SK-N-SH treated with all-trans-retinoic acid at 6 μM for 48 hours (cell line): ENCODE measurements at regions not wholly inside any gene's neighbourhood (a gene's known extent, or its start where the extent isn't known, plus 50 kb on each side); places are given as distances from the start of the nearest gene placed in this dataset.

Experiments used
- ARNTL ChIP-seq: fragments of 450-650 bp; formaldehyde crosslinking; IDR thresholded peaks from 2 replicates; pipeline ENCODE4 v1.5.0; 2020; ENCODE audit warnings: low read depth, mild to moderate bottlenecking, moderate library complexity, borderline replicate concordance
- RARB ChIP-seq: fragments of 250-450 bp; sonication (Bioruptor Pico); IDR thresholded peaks from 2 replicates; pipeline ENCODE4 v1.8.0; 2021; ENCODE audit warnings: mild to moderate bottlenecking, moderate library complexity
- TF ChIP-seq, protein P1 (sequence below): fragments of 250-450 bp; sonication (Bioruptor Pico); IDR thresholded peaks from 2 replicates; pipeline ENCODE4 v1.8.0; 2021; ENCODE audit warnings: low read depth, mild to moderate bottlenecking, moderate library complexity, borderline replicate concordance

DNA sequence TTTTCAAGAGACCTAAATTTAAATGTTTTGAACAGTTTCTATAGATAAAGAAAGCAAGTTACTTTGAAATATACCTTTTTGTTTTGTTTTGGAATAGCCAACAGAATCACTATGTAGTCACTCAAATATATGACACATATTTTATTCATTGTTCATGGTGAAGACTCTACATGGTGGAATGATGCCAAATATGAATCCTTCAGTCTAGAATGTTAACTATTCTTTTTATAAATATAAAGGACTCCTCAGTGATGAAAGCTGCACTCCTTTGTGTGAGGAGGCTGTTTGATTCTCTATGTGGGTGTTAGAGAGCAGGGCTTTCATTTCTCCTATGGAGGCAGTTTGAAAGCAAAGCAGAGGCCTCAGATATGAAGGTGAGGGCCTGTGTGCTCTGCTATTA, 396.4 kb upstream of the LRRTM1 start:
- no peak for TF ChIP-seq RARB (CRISPR knock-in tag)
- TF ChIP-seq ARNTL: no peak
- TF ChIP-seq, protein P1, sequence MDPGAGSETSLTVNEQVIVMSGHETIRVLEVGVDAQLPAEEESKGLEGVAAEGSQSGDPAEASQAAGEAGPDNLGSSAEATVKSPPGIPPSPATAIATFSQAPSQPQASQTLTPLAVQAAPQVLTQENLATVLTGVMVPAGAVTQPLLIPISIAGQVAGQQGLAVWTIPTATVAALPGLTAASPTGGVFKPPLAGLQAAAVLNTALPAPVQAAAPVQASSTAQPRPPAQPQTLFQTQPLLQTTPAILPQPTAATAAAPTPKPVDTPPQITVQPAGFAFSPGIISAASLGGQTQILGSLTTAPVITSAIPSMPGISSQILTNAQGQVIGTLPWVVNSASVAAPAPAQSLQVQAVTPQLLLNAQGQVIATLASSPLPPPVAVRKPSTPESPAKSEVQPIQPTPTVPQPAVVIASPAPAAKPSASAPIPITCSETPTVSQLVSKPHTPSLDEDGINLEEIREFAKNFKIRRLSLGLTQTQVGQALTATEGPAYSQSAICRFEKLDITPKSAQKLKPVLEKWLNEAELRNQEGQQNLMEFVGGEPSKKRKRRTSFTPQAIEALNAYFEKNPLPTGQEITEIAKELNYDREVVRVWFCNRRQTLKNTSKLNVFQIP (CRISPR knock-in tag): no peak
